Gastroesophageal sphincter (tissue), 4 donors: ENCODE measurements at regions not wholly inside any gene's neighbourhood (a gene's known extent, or its start where the extent isn't known, plus 50 kb on each side); places are given as distances from the start of the nearest gene placed in this dataset.
A peak's percentile ranks its signal among the peaks of the same experiment; 100 is the strongest.

ENCODE experiments used
- ATAC-seq: fragments of 150-250 bp; one replicate; pipeline ENCODE4 v1.9.1; 2016; ENCODE audit warnings: mild to moderate bottlenecking, moderate library complexity
- H3K27ac ChIP-seq, 4 donors: fragments of 200-600 bp; sonication (generic) in 3 of 4; 1 replicate in 3 of 4; 2 replicates in 1 of 4; pipeline ENCODE4 v1.5.1; 2016 to 2019
- H3K27me3 ChIP-seq: fragments of 200-600 bp; sonication (generic); one replicate; pipeline ENCODE4 v1.5.1; 2019
- H3K36me3 ChIP-seq, 2 donors: fragments of 200-600 bp; sonication (generic); one replicate each; pipeline ENCODE4 v1.5.1; 2019; ENCODE audit warnings: control low read depth in 1 of 2
- H3K4me1 ChIP-seq, 3 donors: fragments of 200-600 bp; sonication (generic); 1 replicate in 2 of 3; 2 replicates in 1 of 3; pipeline ENCODE4 v1.5.1; 2016 to 2019; ENCODE audit warnings: control low read depth in 2 of 3
- H3K4me3 ChIP-seq, 2 donors: fragments of 200-600 bp; sonication (generic); one replicate each; pipeline ENCODE4 v1.5.1; 2019; ENCODE audit warnings: mild to moderate bottlenecking in 1 of 2, moderate library complexity in 1 of 2
- H3K9me3 ChIP-seq, 3 donors: fragments of 200-600 bp; sonication (generic); one replicate each; pipeline ENCODE4 v1.5.1; 2017 to 2019; ENCODE audit warnings: control low read depth in 2 of 3
- EP300 ChIP-seq: sonication (generic); formaldehyde crosslinking; IDR thresholded peaks from one replicate; pipeline ENCODE4 v1.6.1; 2017; ENCODE audit warnings: antibody characterized with exemption, mild to moderate bottlenecking
- POLR2A ChIP-seq, 2 donors: fragments of 450-650 bp; IDR thresholded peaks; one replicate each; pipeline ENCODE4 v1.6.1; 2017; ENCODE audit warnings: antibody characterized with exemption in 2 of 2, mild to moderate bottlenecking in 2 of 2, moderate library complexity in 1 of 2
- POLR2AphosphoS5 ChIP-seq: sonication (generic); formaldehyde crosslinking; IDR thresholded peaks from one replicate; pipeline ENCODE4 v1.6.1; 2017; ENCODE audit warnings: antibody characterized with exemption
- WGBS, 2 donors: methylation state at CpG; one replicate each; pipeline ENCODE4 v1.1.5; 2018; ENCODE audit warnings: low coverage in 1 of 2; 5-methylcytosine and 5-hydroxymethylcytosine counted together
- TF ChIP-seq, protein P1 (sequence below), 4 experiments: fragments of 200-600 bp in 2 of 4; fragments of 450-650 bp in 2 of 4; sonication (generic) in 1 of 4; IDR thresholded peaks; one replicate each; pipeline ENCODE4 v1.5.1; 2017 to 2019; ENCODE audit warnings: antibody characterized with exemption in 4 of 4, mild to moderate bottlenecking in 2 of 4, moderate library complexity in 2 of 4

DNA sequence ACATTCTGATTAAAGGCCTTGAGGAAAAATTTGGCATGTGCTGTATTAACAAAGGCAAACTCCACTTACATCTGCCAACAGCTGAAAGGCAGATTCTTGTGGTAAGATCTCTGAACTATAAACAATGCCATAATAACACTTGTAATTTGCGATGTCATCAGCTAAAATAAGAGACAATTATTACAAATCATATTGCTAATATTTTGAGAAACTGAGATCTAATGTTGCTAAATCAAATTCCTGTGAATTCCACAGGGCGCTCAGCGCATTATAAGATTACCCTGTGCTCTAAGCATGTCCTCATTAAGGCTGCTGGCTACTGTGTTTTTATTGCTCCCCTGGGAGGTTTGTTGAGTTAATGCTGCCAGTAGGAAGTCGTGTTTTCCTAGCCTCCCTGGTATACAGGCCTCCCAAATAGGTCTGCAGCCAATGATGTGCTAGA is 244.8 kb downstream of the DACT1 start:
- H3K36me3 ChIP-seq = no peaks in the 10 kb centered on the region
- 17 to 37% methylated on average over 4 of the region's 4 CpGs for WGBS, 2 donors
- ATAC-seq = no peak
- no peaks in the 10 kb centered on the region for H3K27me3 ChIP-seq
- H3K4me3 ChIP-seq = no peak overlapping the region
- peaks cover 0 to 12% (median 0%) of the 10 kb centered on the region in 3 donors for H3K4me1 ChIP-seq
- TF ChIP-seq EP300 (no peak), POLR2A (IDR thresholded peaks at IDR 0.05) (no peak), POLR2AphosphoS5 (no peak)
- TF ChIP-seq, protein P1, sequence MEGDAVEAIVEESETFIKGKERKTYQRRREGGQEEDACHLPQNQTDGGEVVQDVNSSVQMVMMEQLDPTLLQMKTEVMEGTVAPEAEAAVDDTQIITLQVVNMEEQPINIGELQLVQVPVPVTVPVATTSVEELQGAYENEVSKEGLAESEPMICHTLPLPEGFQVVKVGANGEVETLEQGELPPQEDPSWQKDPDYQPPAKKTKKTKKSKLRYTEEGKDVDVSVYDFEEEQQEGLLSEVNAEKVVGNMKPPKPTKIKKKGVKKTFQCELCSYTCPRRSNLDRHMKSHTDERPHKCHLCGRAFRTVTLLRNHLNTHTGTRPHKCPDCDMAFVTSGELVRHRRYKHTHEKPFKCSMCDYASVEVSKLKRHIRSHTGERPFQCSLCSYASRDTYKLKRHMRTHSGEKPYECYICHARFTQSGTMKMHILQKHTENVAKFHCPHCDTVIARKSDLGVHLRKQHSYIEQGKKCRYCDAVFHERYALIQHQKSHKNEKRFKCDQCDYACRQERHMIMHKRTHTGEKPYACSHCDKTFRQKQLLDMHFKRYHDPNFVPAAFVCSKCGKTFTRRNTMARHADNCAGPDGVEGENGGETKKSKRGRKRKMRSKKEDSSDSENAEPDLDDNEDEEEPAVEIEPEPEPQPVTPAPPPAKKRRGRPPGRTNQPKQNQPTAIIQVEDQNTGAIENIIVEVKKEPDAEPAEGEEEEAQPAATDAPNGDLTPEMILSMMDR (IDR thresholded peaks at IDR 0.05) = no peak
- H3K9me3 ChIP-seq = no peaks in the 10 kb centered on the region
- no peak overlapping the region for H3K27ac ChIP-seq

GRCh38 chr14:58884442-58884841 is 246.7 kb downstream of the DACT1 start:
- WGBS, 2 donors = 89 to 95% methylated on average over 2 of the region's 2 CpGs
- Histone ChIP-seq H3K27me3 (no peaks in the 10 kb centered on the region), H3K27ac (no peak overlapping the region), H3K9me3 (no peaks in the 10 kb centered on the region), H3K36me3 (no peaks in the 10 kb centered on the region), H3K4me3 (no peak overlapping the region), H3K4me1 (peaks cover 0 to 12% (median 0%) of the 10 kb centered on the region in 3 donors)
- TF ChIP-seq, protein P1 (IDR thresholded peaks at IDR 0.05) = peak in 1 of 4 experiments; percentile 15
- no peak for TF ChIP-seq POLR2AphosphoS5
- no peak for ATAC-seq

DNA sequence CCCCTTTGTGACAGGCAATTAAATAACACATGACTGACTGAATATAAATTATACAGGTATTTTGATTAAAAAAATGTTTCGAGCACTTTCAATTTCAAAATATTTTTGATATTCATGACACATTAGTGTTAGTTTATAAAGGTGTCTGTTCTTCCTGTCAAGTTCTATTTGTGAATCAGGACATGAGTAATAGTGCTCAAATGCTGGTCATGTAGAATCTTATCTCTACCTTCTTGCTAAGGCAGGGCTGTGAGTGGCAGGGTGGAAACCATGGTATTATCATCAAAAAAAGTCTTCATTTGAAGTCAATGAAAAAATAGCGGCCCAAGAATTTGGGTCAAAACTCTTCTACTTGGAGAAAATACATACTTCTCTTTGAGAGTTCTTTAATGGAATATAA is 250.2 kb downstream of the DACT1 start:
- Histone ChIP-seq H3K36me3 (no peaks in the 10 kb centered on the region), H3K27me3 (no peaks in the 10 kb centered on the region), H3K9me3 (no peaks in the 10 kb centered on the region), H3K27ac (no peak overlapping the region), H3K4me1 (peaks cover 0 to 3% (median 0%) of the 10 kb centered on the region in 3 donors), H3K4me3 (no peak overlapping the region)
- TF ChIP-seq, protein P1 (IDR thresholded peaks at IDR 0.05) = no peak
- TF ChIP-seq EP300 (no peak), POLR2A (IDR thresholded peaks at IDR 0.05) (no peak), POLR2AphosphoS5 (no peak)
- ATAC-seq = no peak
- WGBS, 2 donors = 58 to 71% methylated on average over 2 of the region's 2 CpGs

DNA sequence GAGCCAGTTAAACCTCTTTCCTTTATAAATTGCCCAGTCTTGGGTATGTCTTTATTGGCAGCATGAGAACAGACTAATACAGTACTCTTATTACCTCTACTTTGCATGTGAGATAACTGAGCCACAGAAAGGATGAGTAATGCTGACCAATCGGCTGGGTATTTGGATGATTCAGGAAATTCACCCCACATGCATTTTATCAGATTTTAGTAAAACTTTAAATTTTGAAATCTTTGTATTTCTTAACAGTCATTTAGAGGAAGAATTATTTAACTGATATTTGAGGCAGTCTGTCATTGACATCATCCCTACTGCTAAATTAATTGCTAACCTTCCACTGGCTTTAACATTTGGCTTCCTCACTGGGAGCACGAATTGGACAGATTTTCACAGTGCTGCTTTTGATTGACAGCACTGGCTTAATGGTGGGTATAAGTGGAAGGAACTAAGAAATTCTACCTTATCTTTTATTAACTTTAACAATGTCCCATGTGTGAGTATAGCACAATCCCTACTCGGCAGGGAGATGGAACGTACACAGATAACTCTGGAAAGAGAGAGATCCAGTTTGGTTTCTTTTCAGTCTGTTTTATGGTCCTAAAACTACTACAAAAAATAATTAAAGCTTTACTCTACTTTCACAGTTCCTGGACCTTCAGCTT is 261.0 kb downstream of the DACT1 start:
- no peaks in the 10 kb centered on the region for H3K4me1 ChIP-seq
- H3K9me3 ChIP-seq = no peaks in the 10 kb centered on the region
- H3K36me3 ChIP-seq = no peaks in the 10 kb centered on the region
- no peaks in the 10 kb centered on the region for H3K27me3 ChIP-seq
- ATAC-seq = peak; percentile 57
- H3K27ac ChIP-seq = peak overlapping the region in 2 of 4 donors; percentile 2 to 57
- 54 to 82% methylated on average over 4 of the region's 4 CpGs for WGBS, 2 donors
- H3K4me3 ChIP-seq = no peak overlapping the region
- TF ChIP-seq EP300 = no peak
- peak; percentile 9 for TF ChIP-seq POLR2AphosphoS5
- TF ChIP-seq, protein P1 (IDR thresholded peaks at IDR 0.05) = no peak

DNA sequence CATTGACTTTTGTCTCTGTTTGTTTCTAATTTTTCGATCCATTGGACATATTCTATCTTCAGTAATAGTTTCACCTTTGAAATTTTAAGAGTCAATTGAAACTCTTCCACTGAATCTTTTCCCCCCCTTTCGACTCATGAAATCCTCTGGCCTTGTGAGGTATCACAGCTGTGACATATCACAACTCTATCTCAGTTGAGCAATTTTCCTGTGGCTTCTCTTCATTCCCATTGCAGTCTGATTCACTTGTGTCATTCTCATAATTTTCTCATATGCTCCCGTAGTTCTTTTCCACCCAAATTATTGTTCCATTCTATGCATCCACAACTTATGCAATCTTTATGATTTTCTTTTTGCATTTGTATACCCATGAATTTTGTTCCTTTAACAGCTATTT is 261.6 kb downstream of the DACT1 start:
- Histone ChIP-seq H3K9me3 (no peaks in the 10 kb centered on the region), H3K36me3 (no peaks in the 10 kb centered on the region), H3K27ac (peak overlapping the region in 2 of 4 donors; percentile 2 to 57), H3K4me1 (no peaks in the 10 kb centered on the region), H3K4me3 (no peak overlapping the region), H3K27me3 (no peaks in the 10 kb centered on the region)
- WGBS, 2 donors = 52 to 100% methylated on average over 1 to 3 of the region's 3 CpGs
- TF ChIP-seq EP300 (no peak), POLR2AphosphoS5 (peak; percentile 44)
- ATAC-seq = peak; percentile 76
